ENCODE measurements at regions not wholly inside any gene's neighbourhood (a gene's known extent, or its start where the extent isn't known, plus 50 kb on each side); places are given as distances from the start of the nearest gene placed in this dataset.
A peak's percentile ranks its signal among the peaks of the same experiment; 100 is the strongest.

DNA sequence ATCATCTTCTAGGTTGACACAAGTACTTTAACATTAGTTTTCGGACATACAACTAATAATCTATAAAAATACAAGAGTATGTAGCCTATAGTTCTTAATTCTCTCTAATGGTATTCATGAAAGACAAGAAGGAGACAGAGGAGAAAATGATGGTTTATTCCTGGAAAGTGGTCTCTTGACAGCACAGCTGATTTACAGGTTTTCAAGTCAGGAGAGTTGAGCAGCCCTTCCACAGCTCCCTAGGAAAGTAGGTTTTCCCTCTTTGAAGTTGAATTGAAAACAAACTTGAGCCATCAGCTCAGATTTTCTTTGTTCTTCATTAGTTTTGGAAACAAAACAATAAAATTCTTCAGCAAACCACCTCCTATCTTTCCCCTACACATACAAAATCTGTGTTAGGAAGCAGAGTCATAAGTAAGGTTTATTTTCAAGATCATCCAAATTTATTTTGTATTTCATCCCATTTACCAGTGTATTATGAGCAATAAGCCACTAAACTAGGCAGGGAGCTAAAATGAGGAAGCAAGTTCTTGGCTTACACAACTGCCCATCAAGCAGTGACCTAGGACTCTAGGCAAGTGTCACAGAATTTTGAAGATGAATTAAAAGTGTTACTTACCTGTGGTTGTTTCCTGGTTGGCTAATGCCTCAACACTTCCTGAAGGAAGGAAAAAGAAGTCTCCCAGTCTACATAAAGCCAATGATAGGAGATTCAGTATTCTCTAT, 357.0 kb downstream of the BCAT1 start:
- H4K20me1 ChIP-seq (replicated peaks; ENCODE audit: control insufficient read depth, insufficient read depth, low read length) = no peaks in the 10 kb centered on the region
- 0% methylated on average over 1 of the region's 1 CpG for WGBS (ENCODE audit: insufficient coverage, low coverage, missing lambda C conversion rate)
- ATAC-seq (no peak), FAIRE-seq (peak; percentile 44), DNase-seq (ENCODE audit: extremely low read depth in 1 of 4, low spot score in 3 of 4) (no peak)
- no TSS peak for BruUV-seq (replicated peaks)
- POLR2A ChIA-PET = interaction anchor here (0.8 kb wide), 1 partner anchor 601 kb away, joined by 3 read pairs; no protein-coding TSS in a partner anchor
- no peaks in the 10 kb centered on the region for H3K79me2 ChIP-seq (ENCODE audit: control insufficient read depth, insufficient read depth, low read length)
- no peak overlapping the region for H2AFZ ChIP-seq (ENCODE audit: low read depth, low read length)
- H3K4me3 ChIP-seq = no peak overlapping the region
- no peaks in the 10 kb centered on the region for H3K27me3 ChIP-seq (ENCODE audit: control insufficient read depth in 2 of 2, insufficient read depth in 2 of 2, low read length in 2 of 2)
- no peaks in the 10 kb centered on the region for H3K36me3 ChIP-seq (ENCODE audit: control insufficient read depth, insufficient read depth, low read length)
- in situ Hi-C loops (cut with MboI) = loop anchor here (10.0 kb wide), 1 partner anchor 183 kb away; no protein-coding TSS in a partner anchor
- no peaks in the 10 kb centered on the region for H3K9me1 ChIP-seq (ENCODE audit: control insufficient read depth, insufficient read depth, low read length)
- CTCF ChIA-PET (ENCODE audit: low intra/inter-chr PET ratio) = no interaction called here
- no peaks in the 10 kb centered on the region for H3K9me3 ChIP-seq (replicated peaks; ENCODE audit: control insufficient read depth, insufficient read depth, low read depth, low read length)
- no peak overlapping the region for H3K4me2 ChIP-seq (ENCODE audit: insufficient read depth, low read length)
- no peak overlapping the region for H3K9ac ChIP-seq (ENCODE audit: insufficient read depth in 1 of 2, low read depth in 2 of 2, low read length in 2 of 2)
- intact Hi-C loops (cut with micrococcal nuclease) = no loop called here
- H3K4me1 ChIP-seq (replicated peaks in 1 of 2; ENCODE audit: control insufficient read depth in 2 of 2, insufficient read depth in 2 of 2, low read length in 2 of 2) = no peaks in the 10 kb centered on the region
- H3K27ac ChIP-seq (ENCODE audit: extremely low read depth, low read depth, low read length) = no peak overlapping the region
- TF ChIP-seq ZNF134 (CRISPR knock-in tag; conservative IDR thresholded peaks at IDR 0.05) (no peak), DDX20 (tag; IDR thresholded peaks at IDR 0.05; ENCODE audit: low read depth) (no peak)
- TF ChIP-seq, protein P1, sequence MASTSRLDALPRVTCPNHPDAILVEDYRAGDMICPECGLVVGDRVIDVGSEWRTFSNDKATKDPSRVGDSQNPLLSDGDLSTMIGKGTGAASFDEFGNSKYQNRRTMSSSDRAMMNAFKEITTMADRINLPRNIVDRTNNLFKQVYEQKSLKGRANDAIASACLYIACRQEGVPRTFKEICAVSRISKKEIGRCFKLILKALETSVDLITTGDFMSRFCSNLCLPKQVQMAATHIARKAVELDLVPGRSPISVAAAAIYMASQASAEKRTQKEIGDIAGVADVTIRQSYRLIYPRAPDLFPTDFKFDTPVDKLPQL (IDR thresholded peaks at IDR 0.05; ENCODE audit: extremely low read depth, insufficient read length) = no peak
- TF ChIP-seq, protein P2, sequence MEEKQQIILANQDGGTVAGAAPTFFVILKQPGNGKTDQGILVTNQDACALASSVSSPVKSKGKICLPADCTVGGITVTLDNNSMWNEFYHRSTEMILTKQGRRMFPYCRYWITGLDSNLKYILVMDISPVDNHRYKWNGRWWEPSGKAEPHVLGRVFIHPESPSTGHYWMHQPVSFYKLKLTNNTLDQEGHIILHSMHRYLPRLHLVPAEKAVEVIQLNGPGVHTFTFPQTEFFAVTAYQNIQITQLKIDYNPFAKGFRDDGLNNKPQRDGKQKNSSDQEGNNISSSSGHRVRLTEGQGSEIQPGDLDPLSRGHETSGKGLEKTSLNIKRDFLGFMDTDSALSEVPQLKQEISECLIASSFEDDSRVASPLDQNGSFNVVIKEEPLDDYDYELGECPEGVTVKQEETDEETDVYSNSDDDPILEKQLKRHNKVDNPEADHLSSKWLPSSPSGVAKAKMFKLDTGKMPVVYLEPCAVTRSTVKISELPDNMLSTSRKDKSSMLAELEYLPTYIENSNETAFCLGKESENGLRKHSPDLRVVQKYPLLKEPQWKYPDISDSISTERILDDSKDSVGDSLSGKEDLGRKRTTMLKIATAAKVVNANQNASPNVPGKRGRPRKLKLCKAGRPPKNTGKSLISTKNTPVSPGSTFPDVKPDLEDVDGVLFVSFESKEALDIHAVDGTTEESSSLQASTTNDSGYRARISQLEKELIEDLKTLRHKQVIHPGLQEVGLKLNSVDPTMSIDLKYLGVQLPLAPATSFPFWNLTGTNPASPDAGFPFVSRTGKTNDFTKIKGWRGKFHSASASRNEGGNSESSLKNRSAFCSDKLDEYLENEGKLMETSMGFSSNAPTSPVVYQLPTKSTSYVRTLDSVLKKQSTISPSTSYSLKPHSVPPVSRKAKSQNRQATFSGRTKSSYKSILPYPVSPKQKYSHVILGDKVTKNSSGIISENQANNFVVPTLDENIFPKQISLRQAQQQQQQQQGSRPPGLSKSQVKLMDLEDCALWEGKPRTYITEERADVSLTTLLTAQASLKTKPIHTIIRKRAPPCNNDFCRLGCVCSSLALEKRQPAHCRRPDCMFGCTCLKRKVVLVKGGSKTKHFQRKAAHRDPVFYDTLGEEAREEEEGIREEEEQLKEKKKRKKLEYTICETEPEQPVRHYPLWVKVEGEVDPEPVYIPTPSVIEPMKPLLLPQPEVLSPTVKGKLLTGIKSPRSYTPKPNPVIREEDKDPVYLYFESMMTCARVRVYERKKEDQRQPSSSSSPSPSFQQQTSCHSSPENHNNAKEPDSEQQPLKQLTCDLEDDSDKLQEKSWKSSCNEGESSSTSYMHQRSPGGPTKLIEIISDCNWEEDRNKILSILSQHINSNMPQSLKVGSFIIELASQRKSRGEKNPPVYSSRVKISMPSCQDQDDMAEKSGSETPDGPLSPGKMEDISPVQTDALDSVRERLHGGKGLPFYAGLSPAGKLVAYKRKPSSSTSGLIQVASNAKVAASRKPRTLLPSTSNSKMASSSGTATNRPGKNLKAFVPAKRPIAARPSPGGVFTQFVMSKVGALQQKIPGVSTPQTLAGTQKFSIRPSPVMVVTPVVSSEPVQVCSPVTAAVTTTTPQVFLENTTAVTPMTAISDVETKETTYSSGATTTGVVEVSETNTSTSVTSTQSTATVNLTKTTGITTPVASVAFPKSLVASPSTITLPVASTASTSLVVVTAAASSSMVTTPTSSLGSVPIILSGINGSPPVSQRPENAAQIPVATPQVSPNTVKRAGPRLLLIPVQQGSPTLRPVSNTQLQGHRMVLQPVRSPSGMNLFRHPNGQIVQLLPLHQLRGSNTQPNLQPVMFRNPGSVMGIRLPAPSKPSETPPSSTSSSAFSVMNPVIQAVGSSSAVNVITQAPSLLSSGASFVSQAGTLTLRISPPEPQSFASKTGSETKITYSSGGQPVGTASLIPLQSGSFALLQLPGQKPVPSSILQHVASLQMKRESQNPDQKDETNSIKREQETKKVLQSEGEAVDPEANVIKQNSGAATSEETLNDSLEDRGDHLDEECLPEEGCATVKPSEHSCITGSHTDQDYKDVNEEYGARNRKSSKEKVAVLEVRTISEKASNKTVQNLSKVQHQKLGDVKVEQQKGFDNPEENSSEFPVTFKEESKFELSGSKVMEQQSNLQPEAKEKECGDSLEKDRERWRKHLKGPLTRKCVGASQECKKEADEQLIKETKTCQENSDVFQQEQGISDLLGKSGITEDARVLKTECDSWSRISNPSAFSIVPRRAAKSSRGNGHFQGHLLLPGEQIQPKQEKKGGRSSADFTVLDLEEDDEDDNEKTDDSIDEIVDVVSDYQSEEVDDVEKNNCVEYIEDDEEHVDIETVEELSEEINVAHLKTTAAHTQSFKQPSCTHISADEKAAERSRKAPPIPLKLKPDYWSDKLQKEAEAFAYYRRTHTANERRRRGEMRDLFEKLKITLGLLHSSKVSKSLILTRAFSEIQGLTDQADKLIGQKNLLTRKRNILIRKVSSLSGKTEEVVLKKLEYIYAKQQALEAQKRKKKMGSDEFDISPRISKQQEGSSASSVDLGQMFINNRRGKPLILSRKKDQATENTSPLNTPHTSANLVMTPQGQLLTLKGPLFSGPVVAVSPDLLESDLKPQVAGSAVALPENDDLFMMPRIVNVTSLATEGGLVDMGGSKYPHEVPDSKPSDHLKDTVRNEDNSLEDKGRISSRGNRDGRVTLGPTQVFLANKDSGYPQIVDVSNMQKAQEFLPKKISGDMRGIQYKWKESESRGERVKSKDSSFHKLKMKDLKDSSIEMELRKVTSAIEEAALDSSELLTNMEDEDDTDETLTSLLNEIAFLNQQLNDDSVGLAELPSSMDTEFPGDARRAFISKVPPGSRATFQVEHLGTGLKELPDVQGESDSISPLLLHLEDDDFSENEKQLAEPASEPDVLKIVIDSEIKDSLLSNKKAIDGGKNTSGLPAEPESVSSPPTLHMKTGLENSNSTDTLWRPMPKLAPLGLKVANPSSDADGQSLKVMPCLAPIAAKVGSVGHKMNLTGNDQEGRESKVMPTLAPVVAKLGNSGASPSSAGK (IDR thresholded peaks at IDR 0.05) = no peak
